HEK293 (cell line): ENCODE measurements at regions not wholly inside any gene's neighbourhood (a gene's known extent, or its start where the extent isn't known, plus 50 kb on each side); places are given as distances from the start of the nearest gene placed in this dataset.

Source experiments
- SCRT2 ChIP-seq: fragments of 450-650 bp; formaldehyde crosslinking; IDR thresholded peaks from 2 replicates; pipeline ENCODE4 v1.5.1; 2016; ENCODE audit warnings: missing biosample characterization, missing genetic modification characterization
- ZBTB7A ChIP-seq: fragments of 450-650 bp; formaldehyde crosslinking; IDR thresholded peaks from 2 replicates; pipeline ENCODE4 v1.5.1; 2016; ENCODE audit warnings: low read depth, missing biosample characterization, missing genetic modification characterization
- ZBTB8A ChIP-seq: fragments of 450-650 bp; formaldehyde crosslinking; IDR thresholded peaks from 2 replicates; pipeline ENCODE4 v1.5.1; 2016; ENCODE audit warnings: missing biosample characterization, missing genetic modification characterization
- ZNF274 ChIP-seq, 2 experiments: fragments of 200-500 bp in 1 of 2; fragments of 450-650 bp in 1 of 2; sonication (Bioruptor generic) in 1 of 2; formaldehyde crosslinking in 1 of 2; IDR thresholded peaks; 2 replicates each; pipeline versions ENCODE4 v1.5.1 to v1.6.1; 2014 to 2016; ENCODE audit warnings: borderline replicate concordance in 1 of 2, inconsistent platforms in 1 of 2, low read length in 1 of 2, missing biosample characterization in 1 of 2, missing genetic modification characterization in 1 of 2
- ZNF416 ChIP-seq: fragments of 450-650 bp; formaldehyde crosslinking; IDR thresholded peaks from 2 replicates; pipeline ENCODE4 v1.5.1; 2016; ENCODE audit warnings: missing biosample characterization, missing genetic modification characterization
- ZNF433 ChIP-seq: fragments of 450-650 bp; formaldehyde crosslinking; IDR thresholded peaks from 2 replicates; pipeline ENCODE4 v1.5.1; 2016; ENCODE audit warnings: missing biosample characterization, missing genetic modification characterization, low read depth
- ZNF48 ChIP-seq: fragments of 450-650 bp; formaldehyde crosslinking; IDR thresholded peaks from 2 replicates; pipeline ENCODE4 v1.5.1; 2016; ENCODE audit warnings: missing biosample characterization, missing genetic modification characterization
- ZNF596 ChIP-seq: fragments of 450-650 bp; IDR thresholded peaks from 2 replicates; pipeline ENCODE4 v1.5.0; 2018; ENCODE audit warnings: missing biosample characterization, mild to moderate bottlenecking, missing genetic modification characterization, moderate library complexity
- ZNF670 ChIP-seq: fragments of 450-650 bp; formaldehyde crosslinking; IDR thresholded peaks from 2 replicates; pipeline ENCODE4 v1.5.1; 2016; ENCODE audit warnings: missing biosample characterization, missing genetic modification characterization, low read depth
- ZSCAN23 ChIP-seq: fragments of 450-650 bp; formaldehyde crosslinking; IDR thresholded peaks from 2 replicates; pipeline ENCODE4 v1.5.1; 2016; ENCODE audit warnings: missing biosample characterization, missing genetic modification characterization
- TF ChIP-seq, protein P1 (sequence below): fragments of 450-650 bp; formaldehyde crosslinking; IDR thresholded peaks from 2 replicates; pipeline ENCODE4 v1.5.1; 2016; ENCODE audit warnings: missing biosample characterization, missing genetic modification characterization
- TF ChIP-seq, protein P2 (sequence below): IDR thresholded peaks from 2 replicates; pipeline ENCODE4 v1.6.1; 2011; ENCODE audit warnings: mild to moderate bottlenecking, low read depth, low read length, borderline replicate concordance
- TF ChIP-seq, protein P3 (sequence below): fragments of 450-650 bp; formaldehyde crosslinking; IDR thresholded peaks from 2 replicates; pipeline ENCODE4 v1.5.1; 2016; ENCODE audit warnings: missing biosample characterization, missing genetic modification characterization

DNA sequence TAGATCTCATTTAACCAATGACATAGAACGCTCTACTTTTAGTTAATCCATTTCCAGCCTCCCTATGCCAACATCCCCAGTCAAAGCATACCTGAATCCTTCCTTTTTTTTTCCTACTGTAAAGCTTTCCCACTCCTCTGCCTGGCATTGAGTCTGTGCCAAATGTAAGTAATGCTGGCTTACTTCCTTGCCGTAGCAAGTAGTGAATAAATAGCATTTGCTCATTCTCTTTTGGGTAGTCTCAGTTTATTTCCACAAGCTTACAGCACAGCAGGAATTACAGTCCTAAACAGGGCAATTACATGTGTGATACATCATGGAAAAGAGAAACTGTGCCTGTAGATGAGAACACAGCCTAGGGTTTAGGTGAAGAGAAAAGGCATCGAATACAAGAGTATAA, 352.6 kb upstream of the NEGR1 start:
- TF ChIP-seq, protein P1, sequence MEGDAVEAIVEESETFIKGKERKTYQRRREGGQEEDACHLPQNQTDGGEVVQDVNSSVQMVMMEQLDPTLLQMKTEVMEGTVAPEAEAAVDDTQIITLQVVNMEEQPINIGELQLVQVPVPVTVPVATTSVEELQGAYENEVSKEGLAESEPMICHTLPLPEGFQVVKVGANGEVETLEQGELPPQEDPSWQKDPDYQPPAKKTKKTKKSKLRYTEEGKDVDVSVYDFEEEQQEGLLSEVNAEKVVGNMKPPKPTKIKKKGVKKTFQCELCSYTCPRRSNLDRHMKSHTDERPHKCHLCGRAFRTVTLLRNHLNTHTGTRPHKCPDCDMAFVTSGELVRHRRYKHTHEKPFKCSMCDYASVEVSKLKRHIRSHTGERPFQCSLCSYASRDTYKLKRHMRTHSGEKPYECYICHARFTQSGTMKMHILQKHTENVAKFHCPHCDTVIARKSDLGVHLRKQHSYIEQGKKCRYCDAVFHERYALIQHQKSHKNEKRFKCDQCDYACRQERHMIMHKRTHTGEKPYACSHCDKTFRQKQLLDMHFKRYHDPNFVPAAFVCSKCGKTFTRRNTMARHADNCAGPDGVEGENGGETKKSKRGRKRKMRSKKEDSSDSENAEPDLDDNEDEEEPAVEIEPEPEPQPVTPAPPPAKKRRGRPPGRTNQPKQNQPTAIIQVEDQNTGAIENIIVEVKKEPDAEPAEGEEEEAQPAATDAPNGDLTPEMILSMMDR = no peak
- TF ChIP-seq ZNF596 (tag by site-specific recombination) = no peak
- no peak for TF ChIP-seq ZNF433 (tag by site-specific recombination)
- TF ChIP-seq ZNF274 (IDR thresholded peaks at IDR 0.05; ENCODE audit: low read length) = no peak
- TF ChIP-seq ZNF274 (tag by site-specific recombination; IDR thresholded peaks at IDR 0.05; ENCODE audit: borderline replicate concordance) = no peak
- no peak for TF ChIP-seq SCRT2 (tag by site-specific recombination)
- TF ChIP-seq ZNF416 (tag by site-specific recombination) = no peak
- no peak for TF ChIP-seq ZNF48 (tag by site-specific recombination)
- no peak for TF ChIP-seq ZBTB7A
- no peak for TF ChIP-seq ZBTB8A (tag by site-specific recombination)
- TF ChIP-seq, protein P2, sequence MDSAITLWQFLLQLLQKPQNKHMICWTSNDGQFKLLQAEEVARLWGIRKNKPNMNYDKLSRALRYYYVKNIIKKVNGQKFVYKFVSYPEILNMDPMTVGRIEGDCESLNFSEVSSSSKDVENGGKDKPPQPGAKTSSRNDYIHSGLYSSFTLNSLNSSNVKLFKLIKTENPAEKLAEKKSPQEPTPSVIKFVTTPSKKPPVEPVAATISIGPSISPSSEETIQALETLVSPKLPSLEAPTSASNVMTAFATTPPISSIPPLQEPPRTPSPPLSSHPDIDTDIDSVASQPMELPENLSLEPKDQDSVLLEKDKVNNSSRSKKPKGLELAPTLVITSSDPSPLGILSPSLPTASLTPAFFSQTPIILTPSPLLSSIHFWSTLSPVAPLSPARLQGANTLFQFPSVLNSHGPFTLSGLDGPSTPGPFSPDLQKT = no peak
- no peak for TF ChIP-seq ZSCAN23 (tag by site-specific recombination)
- no peak for TF ChIP-seq ZNF670 (tag by site-specific recombination)
- TF ChIP-seq, protein P3, sequence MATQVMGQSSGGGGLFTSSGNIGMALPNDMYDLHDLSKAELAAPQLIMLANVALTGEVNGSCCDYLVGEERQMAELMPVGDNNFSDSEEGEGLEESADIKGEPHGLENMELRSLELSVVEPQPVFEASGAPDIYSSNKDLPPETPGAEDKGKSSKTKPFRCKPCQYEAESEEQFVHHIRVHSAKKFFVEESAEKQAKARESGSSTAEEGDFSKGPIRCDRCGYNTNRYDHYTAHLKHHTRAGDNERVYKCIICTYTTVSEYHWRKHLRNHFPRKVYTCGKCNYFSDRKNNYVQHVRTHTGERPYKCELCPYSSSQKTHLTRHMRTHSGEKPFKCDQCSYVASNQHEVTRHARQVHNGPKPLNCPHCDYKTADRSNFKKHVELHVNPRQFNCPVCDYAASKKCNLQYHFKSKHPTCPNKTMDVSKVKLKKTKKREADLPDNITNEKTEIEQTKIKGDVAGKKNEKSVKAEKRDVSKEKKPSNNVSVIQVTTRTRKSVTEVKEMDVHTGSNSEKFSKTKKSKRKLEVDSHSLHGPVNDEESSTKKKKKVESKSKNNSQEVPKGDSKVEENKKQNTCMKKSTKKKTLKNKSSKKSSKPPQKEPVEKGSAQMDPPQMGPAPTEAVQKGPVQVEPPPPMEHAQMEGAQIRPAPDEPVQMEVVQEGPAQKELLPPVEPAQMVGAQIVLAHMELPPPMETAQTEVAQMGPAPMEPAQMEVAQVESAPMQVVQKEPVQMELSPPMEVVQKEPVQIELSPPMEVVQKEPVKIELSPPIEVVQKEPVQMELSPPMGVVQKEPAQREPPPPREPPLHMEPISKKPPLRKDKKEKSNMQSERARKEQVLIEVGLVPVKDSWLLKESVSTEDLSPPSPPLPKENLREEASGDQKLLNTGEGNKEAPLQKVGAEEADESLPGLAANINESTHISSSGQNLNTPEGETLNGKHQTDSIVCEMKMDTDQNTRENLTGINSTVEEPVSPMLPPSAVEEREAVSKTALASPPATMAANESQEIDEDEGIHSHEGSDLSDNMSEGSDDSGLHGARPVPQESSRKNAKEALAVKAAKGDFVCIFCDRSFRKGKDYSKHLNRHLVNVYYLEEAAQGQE (tag by site-specific recombination) = no peak
